Fibroblast of lung (primary cell): ENCODE measurements at regions not wholly inside any gene's neighbourhood (a gene's known extent, or its start where the extent isn't known, plus 50 kb on each side); places are given as distances from the start of the nearest gene placed in this dataset.

Source experiments
- CTCF ChIP-seq, 2 donors: IDR thresholded peaks in 1 of 2; conservative IDR thresholded peaks in 1 of 2; 1 replicate in 1 of 2; 2 replicates in 1 of 2; pipeline ENCODE4 v1.5.1; 2011 to 2012; ENCODE audit warnings: low read length in 2 of 2, control low read depth in 1 of 2, inconsistent platforms in 1 of 2, low read depth in 1 of 2, mild to moderate bottlenecking in 1 of 2
- EZH2 ChIP-seq: IDR thresholded peaks from 2 replicates; pipeline ENCODE4 v1.5.1; 2012; ENCODE audit warnings: low read length, control low read depth, mild to moderate bottlenecking; ENCODE audit errors: missing control alignments

GRCh38 chrX:20523626-20524312 lies 257.1 kb upstream of the RPS6KA3 start:
- TF ChIP-seq CTCF (conservative IDR thresholded peaks at IDR 0.05 in 1 of 2, IDR thresholded peaks at IDR 0.05 in 1 of 2; ENCODE audit: low read depth in 1 of 2, low read length in 2 of 2) (no peak), EZH2 (no peak)
